Inflammatory macrophage (primary cell): ENCODE measurements at regions not wholly inside any gene's neighbourhood (a gene's known extent, or its start where the extent isn't known, plus 50 kb on each side); places are given as distances from the start of the nearest gene placed in this dataset.
"Not testable (repeated sequence)": the region's sequence is repeated elsewhere in the genome, so short reads cannot be mapped to it uniquely, and the experiment has no call there.

Experiments used
- DNase-seq, 2 donors: peaks; one replicate each; pipeline ENCODE4 v3.0.0-alpha.2; 2020 to 2022

DNA sequence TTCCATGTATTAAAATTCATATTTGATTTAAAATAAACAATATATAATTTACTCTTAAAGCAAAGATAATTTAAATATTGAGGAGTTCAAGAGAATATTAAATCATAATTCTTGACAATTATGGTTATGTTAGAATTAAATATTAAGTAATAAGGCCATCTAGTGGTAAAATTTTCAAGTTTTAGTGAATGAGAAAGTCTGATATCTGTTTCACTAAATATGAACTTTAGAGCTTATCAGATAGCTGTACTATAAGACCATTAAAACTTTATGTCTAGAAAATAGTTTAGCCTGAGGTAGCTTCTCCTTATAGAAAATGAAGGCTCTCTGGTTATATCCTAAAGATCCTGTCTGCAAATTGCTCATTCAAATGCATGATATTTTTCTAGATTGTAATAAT is 152.1 kb upstream of the PRSS12 start:
- DNase-seq, result not testable (repeated sequence)

DNA sequence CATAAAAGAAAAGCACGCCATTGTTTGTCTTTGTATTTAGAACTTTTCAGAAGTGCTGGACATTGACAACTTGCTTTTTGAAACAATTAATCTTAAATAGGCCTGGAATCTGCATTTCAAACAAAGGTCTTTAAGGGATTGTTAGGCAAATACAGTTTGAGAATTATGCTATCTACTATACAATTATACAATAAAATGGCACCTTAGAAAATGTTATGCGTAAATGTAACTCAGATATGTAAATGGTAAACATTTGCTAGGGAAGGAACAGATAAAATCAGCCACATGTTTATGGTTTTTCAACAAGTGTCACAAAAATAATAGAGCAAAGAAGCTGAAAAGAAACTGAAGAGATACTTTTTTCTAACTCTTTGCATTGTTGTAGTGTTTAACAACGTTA is 152.7 kb upstream of the PRSS12 start:
- not testable (repeated sequence) for DNase-seq

DNA sequence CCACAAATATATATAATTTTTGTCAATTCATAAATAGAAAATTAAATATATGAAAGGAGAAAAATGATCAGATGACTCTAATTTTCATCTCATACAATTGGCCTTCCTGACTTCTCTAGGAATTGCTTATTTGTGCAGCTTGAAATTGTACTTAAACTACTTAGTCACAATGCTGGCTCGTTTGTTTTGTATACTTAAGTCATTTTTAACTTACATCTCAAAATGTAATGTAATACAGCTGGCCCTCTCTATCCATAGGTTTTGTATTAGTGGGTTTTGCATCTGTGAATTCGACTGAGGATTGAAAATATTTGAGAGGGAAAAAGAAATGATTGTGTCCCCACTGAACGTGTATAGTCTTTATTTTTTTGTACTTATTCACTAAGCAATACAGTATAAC is 160.1 kb upstream of the PRSS12 start:
- not testable (repeated sequence) for DNase-seq

DNA sequence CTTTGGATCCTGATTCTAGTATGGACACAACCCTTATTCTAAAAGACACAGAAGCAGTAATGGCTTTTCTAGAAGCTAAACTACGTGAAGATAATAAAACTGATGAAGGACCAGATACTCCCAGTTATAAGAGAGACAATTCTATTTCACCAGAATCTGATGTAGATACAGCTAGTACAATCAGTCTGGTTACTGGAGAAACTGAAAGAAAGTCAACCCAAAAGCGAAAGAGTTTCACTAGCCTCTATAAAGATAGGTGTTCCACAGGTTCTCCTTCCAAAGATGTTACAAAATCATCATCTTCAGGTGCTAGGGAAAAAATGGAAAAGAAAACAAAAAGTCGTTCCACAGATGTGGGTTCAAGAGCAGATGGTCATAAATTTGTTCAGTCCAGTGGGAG is 161.5 kb upstream of the PRSS12 start:
- not testable (repeated sequence) for DNase-seq

DNA sequence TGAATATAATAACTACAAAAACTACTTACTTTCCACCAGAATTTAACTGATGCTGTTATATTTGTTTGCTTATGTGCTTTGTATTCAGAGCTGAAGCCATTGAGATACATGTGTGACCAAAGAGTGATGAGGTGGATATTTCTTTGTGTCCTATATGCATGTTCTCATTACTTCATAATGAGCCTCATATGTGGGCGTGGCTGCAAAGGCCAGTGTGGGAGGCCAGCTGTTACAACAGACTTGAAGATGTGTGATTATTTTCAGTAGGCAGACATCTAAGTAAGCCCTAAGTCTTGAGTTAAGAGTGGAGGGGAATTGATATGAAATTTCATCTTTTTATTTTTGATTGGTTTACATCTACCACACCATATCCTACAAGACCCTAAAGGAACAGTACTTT is 163.3 kb upstream of the PRSS12 start:
- DNase-seq, result peak; percentile 48 to 69

DNA sequence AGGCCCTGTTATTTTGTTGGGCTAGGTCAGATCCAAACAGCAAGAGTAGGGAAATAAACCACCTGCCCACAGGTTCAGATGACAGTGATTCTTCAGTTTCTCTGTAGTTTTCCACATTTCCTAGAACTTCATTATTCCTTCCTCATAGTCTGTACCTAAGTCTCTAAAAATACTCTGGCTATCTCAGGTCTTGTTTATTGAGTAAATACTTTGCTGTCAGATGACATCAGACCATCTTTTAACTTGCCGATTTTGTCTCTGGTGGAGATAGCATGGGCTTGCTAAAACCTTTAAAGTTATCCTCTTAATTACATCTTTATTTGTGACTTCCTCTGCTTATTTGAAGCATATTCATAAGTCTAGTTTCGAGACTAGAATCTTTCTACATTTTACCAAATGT is 155.1 kb upstream of the METTL14 start:
- DNase-seq, result not testable (repeated sequence)

DNA sequence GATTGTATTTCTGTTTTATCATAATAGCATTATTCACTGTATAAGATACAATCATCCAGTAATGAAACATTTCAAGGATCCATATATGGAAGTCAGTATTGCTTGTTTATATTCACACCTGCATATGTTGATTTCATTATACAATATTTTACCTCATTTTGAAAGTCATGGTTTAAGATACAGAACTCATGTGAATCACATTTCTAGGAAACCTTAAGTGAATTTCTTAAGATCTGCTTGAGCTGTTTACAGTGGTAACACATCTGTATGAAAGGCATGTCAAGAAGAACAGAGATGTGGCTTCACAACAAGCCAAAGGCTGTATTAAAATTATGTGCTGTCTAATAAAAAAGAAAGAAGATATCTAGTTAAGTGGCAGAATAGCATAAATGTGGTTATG is 153.2 kb upstream of the METTL14 start:
- not testable (repeated sequence) for DNase-seq

DNA sequence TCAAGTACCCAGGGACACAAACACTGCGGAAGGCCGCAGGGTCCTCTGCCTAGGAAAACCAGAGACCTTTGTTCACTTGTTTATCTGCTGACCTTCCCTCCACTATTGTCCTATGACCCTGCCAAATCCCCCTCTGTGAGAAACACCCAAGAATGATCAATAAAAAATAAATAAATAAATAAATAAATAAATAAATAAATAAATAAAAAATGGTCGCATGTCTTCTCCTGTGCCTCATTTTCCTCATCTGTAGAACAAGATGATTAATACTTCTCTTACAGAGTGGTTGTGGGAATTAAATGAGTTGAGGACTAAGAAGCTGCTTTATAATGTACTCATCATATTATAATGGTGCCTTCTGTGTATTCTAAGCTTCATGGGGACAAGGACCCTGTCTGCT is 149.4 kb upstream of the METTL14 start:
- not testable (repeated sequence) for DNase-seq

DNA sequence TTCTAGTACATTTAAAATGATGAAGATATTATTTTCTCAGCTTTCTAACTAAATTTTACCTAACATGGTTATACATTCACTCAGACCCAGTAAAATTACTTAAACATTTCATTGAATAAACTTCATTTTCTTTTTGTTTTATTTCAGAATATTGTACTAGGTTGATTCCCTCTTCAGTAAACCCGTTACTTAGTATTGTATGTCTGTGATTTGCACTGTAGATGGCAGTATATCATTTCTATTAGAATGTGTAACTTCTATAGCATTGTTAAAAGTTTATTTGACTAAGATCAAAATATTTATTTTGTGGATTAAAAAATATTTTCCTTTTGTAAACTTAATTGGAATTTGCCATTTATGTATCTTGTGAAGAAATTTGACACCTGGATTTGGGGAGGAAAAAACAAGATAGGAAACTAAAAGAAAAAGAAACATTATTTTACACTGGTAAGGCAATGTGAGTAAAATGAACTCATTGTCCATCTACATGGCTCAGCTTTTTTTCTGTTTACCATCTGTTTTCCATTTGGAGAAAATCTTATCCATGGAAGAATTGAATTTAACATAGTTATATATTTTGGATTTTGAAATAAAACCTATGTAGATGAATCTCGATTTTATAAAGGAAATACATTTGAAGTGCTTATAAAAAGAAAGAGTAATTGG is 145.6 kb upstream of the METTL14 start:
- DNase-seq, result peak in 1 of 2 donors; percentile 33

DNA sequence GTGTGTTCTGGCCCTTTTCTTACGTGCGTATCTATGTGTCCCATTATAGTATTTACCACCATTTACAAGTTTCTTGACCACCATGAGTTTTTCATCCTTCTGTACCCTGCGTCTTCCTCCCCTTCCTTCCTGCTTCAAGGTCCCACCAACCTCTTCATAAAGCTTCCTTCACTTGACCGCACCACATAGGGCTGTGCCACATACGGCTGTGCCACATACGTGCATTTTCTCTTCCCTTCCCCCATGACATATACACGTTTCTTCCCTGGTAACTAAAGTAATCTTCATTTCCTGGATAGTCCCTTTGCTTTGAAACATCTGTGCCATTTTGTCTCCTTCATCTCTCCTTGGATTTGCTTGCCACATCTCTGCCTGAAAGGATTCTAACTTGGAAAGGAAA is 128.6 kb upstream of the METTL14 start:
- DNase-seq, result not testable (repeated sequence)

DNA sequence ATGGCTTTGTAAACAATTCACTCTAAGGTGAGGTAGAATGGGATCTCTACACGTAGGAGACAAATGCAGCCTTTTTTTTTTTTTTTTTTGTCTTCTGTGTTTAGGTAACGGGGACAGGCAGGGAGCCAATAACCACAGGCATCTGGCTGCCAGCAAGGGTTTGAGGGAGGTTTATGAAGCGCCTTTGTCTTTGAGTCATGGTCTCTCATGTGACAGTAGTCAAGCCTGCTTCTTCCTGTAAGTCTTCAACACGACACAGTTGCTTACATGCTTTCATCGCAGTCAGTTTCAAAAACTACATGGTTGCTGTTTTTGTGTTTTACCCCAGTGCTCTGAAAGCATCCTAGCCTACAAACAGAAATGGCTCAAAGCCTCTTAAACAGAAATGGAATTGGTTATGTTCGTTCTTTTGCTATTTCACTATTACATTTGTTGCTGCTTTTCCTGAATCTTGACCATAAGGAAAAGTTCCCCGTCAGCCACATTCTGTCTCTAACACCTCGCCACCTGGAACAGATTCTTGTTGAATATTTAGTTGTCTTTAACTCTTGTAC is 127.8 kb upstream of the METTL14 start:
- DNase-seq, result peak in 1 of 2 donors; percentile 8

DNA sequence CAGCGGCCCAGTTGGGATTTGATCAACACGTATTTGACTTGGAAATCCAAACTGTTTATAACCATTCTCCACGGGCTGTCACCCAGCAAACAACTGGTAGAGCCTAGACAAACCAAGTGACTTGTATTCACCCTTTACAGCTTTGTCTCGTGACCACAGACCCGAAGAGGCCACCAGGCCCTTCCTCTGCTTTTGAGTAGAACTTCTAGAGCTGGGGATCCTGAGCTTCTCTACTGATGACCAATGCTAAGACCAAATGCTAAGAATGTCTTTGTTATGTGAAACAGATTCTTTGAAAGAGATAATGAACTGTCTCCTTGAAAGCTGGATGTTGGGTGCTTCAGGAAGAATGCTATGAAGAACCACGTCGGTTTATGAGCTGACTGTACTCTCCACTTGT is 127.0 kb upstream of the METTL14 start:
- not testable (repeated sequence) for DNase-seq

DNA sequence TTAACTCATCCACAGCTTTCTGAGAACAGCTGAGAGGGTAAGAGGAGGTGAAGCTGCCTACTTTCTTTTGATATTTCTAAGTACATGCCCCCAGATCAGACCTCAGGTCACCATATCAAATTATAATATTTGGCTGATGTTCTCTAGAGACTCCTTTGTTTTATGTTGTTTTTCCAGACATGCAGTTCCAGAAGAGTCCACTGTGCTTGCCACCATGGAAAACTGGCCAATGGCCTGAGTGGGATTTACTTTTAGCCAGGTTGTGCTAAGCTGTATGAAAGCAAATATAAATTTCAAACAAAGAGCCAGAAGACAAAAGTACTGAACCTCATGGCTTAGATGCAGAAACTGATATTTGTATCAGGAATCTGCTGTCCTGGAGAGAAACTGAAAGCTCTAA is 123.6 kb upstream of the METTL14 start:
- not testable (repeated sequence) for DNase-seq

DNA sequence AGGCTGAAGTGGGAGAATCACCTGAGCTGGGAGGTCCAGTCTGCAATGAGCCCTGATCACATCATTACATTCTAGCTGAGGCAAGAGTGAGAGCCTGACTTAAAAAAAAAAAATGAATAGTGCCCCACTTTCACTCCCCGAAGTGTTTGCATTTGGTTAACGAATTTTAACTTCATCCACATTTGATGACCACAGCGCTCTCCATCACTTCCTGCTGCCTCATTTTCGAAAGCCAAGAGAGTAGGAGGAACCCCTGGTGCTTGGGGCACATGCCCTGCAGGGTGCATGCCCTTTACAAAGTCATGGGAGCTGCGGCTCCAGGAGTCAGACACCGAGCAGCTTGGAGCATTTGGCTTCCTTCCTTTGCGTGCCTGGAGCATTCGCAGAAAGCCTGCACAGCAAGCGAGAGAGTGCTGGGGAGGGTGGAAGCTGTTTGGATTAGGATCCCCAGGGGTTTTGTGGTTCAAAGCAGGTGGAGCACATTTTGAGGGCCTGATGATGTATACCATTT is 119.1 kb upstream of the METTL14 start:
- peak; percentile 46 to 69 for DNase-seq

DNA sequence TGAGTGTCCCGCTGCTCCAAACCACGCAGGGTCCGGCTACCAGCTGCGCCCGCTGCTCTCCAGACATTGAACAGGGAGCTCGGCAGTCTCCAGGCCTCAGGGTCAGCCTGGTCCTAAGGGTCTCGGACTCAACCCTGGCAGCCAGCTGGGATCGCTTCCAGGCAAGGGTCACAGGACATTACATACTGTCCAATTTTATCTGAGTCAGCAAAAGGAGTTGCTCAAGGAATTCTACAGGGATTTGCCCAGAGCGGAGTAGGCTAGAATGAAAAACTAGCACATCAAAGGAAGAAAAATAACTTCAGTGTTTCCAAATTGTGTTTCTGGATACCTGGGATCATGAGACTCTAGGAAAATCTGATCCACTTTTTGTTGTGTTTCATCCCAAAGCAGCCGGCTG is 112.2 kb upstream of the METTL14 start:
- not testable (repeated sequence) for DNase-seq

DNA sequence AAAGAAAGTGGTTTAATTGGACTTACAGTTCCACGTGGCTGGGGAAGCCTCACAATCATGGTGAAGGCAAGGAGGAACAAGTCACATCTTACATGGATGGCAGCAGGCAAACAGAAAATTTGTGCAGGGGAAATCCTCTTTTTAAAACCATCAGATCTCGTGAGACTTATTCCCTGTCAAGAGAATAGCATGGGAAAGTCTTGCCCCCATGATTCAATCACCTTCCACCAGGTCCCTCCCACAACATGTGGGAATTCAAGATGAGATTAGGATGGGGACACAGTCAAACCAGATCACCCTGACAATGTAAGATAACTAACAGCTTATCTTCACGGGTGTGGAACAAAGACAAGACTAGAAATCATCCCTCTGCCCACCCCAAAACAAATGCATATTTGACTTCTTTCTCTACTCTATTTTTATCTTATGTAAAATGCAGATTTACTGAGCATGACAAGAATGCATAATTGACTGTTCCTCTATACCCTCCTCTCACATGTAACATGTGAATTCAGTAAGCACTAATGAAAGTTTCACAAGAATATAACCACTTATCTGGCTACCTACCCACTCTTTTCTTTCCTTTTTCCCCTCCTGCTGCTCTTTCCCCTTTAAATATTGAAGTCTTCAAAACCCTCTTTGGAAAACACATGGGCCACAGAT is 110.8 kb upstream of the METTL14 start:
- DNase-seq, result not testable (repeated sequence)

DNA sequence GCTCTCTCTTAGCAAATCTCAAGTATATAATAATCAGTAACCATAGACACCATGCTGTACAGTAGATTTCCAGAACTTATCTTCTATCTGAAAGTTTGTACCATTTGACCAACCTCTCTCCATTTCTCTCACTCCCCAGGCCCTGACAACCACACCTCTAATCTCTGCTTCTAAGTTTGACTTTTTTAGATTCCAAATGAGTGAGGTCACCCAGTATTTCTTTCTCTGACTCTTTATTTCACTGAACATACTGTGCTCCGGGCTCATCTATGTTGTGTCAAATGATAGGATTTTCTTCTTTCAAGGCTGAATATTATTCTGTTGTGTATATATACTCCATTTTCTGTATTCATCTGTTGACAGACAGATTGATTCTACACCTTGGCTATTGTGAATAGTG is 110.1 kb upstream of the METTL14 start:
- not testable (repeated sequence) for DNase-seq

DNA sequence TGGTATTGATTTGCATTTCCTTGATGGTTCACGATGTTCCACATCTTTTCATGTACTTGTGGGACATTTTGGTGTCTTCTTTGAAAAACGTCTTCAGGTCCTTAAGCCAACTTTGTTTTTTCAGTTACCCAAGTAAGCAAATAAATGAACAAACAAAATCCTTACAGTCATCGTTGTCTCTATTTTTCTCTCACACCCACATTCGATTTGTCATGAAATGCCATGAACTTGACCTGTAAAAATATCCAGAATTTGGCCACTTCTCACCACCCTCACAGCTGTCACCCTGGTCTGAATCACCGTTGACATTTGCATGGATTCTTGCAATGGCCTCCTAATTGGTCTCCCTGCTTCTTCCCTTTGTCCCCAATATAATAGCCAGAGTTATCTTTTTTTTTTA is 109.5 kb upstream of the METTL14 start:
- DNase-seq, result peak in 1 of 2 donors; percentile 21

DNA sequence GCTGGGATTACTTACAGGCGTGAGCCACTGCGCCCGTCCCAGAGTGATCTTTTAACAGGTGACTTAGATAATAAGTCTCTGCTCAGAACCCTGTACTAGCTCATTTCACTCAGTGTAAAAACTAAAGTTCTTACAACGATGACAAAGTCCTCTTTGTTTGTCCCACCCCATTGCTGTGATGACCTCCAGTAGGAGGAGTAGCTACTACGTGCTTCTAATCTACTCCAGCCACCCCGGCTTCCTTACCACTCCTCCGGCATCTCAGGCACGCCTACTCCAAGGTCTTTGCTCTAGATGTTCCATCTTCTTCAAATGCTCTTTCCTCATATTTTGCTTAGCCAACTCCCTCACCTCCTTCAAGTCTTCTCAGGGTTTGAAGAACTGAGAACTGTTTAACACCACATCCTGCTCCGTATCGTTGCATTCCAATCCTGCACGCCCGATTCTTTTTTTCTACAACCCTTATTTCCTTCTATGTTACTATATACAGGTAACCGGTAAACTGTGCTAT is 108.4 kb upstream of the METTL14 start:
- peak in 1 of 2 donors; percentile 17 for DNase-seq

DNA sequence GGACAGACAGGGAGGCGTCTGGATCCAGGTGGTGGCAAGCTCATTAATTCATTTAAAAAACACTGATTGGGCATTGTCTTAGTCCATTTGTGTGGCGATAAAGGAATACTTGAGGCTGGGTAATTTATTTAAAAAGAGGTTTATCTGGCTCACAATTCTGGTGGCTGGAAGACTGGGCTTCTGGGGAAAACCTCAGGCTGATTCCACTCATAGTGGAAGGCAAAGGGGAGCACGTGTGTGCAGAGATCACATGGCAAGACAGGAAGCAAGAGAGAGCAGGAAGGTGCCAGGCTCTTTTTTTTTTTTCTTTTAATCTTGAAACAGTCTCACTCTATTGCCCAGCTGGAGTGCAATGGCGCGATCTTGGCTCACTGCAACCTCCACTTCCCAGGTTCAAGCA is 100.2 kb upstream of the METTL14 start:
- DNase-seq, result no peak

DNA sequence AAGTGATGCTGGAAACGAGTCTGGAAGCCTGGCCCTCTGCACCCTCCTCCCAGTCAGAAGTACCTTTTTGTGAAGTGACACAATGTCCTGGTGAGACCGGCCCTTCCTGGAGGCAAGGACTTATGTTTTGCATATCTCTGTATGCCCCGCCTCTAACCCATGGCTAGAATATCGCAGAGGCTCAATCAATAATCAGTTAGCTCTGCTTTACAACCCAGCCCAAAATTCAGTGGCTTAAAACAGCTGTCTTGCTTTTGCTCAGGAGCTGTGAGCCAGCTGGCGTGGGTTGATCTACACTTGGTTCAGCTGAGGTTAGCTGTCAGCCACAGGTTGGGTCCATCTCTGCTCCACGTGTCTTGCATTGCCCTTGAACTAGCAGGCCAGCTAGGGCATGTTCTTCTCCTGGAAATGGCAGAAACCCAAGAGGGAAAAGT is 98.8 kb upstream of the METTL14 start:
- DNase-seq, result no peak

DNA sequence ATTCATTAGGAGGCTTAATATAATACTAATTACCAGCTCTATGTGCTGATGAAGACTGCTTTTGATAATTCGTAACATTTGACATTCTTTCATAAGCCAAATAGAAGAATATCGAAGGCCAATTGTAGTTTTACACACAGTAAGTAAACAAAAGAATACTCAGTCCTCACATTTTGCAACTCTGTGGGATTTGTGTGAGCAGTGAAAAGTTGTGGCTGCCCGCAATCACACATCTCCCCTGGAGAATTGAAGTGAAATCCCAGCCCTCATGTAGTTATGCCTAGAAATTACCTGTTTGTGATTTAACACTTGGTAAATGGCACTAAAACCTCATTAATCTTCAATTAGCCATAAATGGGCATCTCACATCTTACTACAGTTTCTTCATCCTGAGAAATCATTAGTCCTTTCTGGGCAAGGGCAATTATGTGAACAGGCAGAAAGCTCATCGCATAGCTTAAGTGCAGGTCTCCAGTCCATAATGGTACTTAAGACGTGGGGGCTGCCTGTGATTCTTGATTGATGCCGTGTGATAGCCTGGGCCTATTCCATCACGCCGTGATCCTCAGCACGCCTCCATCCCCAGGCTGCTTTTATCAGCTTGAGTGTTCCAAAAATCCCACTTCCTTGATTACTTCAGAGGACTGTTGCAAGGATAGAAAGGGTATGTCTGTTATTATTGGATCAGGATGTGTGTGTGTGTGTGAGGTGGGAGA is 97.9 kb upstream of the METTL14 start:
- DNase-seq, result no peak

DNA sequence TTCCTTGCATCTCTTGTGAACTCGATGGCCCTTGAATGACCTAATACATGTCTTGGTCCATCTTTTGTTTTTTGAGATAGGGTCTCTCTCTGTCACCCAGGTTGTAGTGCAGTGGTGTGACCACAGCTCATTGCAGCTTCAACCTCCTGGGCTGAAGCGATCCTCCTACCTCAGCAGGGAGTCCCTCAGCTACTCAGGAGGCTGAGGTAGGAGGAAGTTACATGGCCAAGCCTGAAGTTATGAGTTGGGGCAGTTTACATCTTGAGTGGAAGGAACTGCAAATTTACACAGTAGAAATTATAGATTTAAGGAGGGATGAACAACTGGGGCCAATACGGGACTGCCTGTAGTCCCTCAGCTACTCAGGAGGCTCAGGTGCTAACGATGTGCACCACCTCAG is 97.2 kb upstream of the METTL14 start:
- no peak for DNase-seq
